Activated CD4-positive, alpha-beta T cell treated with anti-CD3 and anti-CD28 coated beads, Interleukin-2, amount 50 U/mL, for 16 hours (primary cell): ENCODE measurements at regions not wholly inside any gene's neighbourhood (a gene's known extent, or its start where the extent isn't known, plus 50 kb on each side); places are given as distances from the start of the nearest gene placed in this dataset.

Experiments
- DNase-seq: peaks from one replicate; pipeline ENCODE4 v3.0.0-alpha.2; 2020

GRCh38 chr13:44058067-44058466 lies 178.4 kb downstream of the LACC1 start:
- DNase-seq = no peak

GRCh38 chr13:44058624-44059215 lies 179.0 kb downstream of the LACC1 start:
- DNase-seq = no peak

GRCh38 chr13:44061876-44062275 lies 182.2 kb downstream of the LACC1 start:
- no peak for DNase-seq

- DNase-seq = no peak
Measured at GRCh38 chr13:44063467-44063866, 183.8 kb downstream of the LACC1 start.

- no peak for DNase-seq
Measured at GRCh38 chr13:44063881-44064280, 184.2 kb downstream of the LACC1 start.

GRCh38 chr13:44064357-44064756 lies 184.7 kb downstream of the LACC1 start:
- DNase-seq = no peak

GRCh38 chr13:44068169-44068568 lies 188.5 kb downstream of the LACC1 start:
- no peak for DNase-seq

GRCh38 chr13:44068737-44069136 lies 189.0 kb downstream of the LACC1 start:
- no peak for DNase-seq

GRCh38 chr13:44072536-44072935 lies 192.8 kb downstream of the LACC1 start:
- no peak for DNase-seq

GRCh38 chr13:44074611-44075010 lies 194.9 kb downstream of the LACC1 start:
- no peak for DNase-seq

- DNase-seq = no peak
Measured at GRCh38 chr13:44075113-44075512, 195.4 kb downstream of the LACC1 start.

GRCh38 chr13:44078806-44079376 lies 199.2 kb downstream of the LACC1 start:
- DNase-seq = no peak

- no peak for DNase-seq
Measured at GRCh38 chr13:44079413-44080205, 199.9 kb downstream of the LACC1 start.

- DNase-seq = no peak
Measured at GRCh38 chr13:44084146-44084545, 204.4 kb downstream of the LACC1 start.

GRCh38 chr13:44086389-44086788 lies 206.7 kb downstream of the LACC1 start:
- DNase-seq = no peak

GRCh38 chr13:44088411-44088810 lies 208.7 kb downstream of the LACC1 start:
- no peak for DNase-seq

- DNase-seq = no peak
Measured at GRCh38 chr13:44088991-44089413, 209.3 kb downstream of the LACC1 start.

- DNase-seq = no peak
Measured at GRCh38 chr13:44089452-44089851, 209.7 kb downstream of the LACC1 start.

GRCh38 chr13:44092078-44092970 lies 212.6 kb downstream of the LACC1 start:
- no peak for DNase-seq

GRCh38 chr13:44093607-44094564 lies 214.2 kb downstream of the LACC1 start:
- no peak for DNase-seq

GRCh38 chr13:44096901-44097300 lies 217.2 kb downstream of the LACC1 start:
- DNase-seq = no peak

GRCh38 chr13:44098559-44098958 lies 218.9 kb downstream of the LACC1 start:
- no peak for DNase-seq
